ENCODE measurements at regions not wholly inside any gene's neighbourhood (a gene's known extent, or its start where the extent isn't known, plus 50 kb on each side); places are given as distances from the start of the nearest gene placed in this dataset.

- no peak for TF ChIP-seq CTCF (IDR thresholded peaks at IDR 0.05; ENCODE audit: low read depth, low read length, missing input control)
- TF ChIP-seq YY1 (IDR thresholded peaks at IDR 0.05): no peak
- TF ChIP-seq REST (IDR thresholded peaks at IDR 0.05): no peak
These were observed 874.4 kb upstream of the TENM4 start for GRCh38 chr11:80315200-80315599.

All from liver (tissue), 2 donors.